Activated CD8-positive, alpha-beta T cell treated with anti-CD3 and anti-CD28 coated beads for 36 hours (primary cell): ENCODE measurements at regions not wholly inside any gene's neighbourhood (a gene's known extent, or its start where the extent isn't known, plus 50 kb on each side); places are given as distances from the start of the nearest gene placed in this dataset.

Experiments
- ATAC-seq: fragments of 200-7000 bp; cut with Tn5 transposase; one replicate; pipeline ENCODE4 v1.10.0; 2021; ENCODE audit warnings: mild to moderate bottlenecking, moderate library complexity
- CTCF ChIA-PET: fragments of 350-600 bp; sonication (Branson Sonifier 250); formaldehyde crosslinking; loops from one replicate; lab custom pipeline; 2021; ENCODE audit warnings: antibody characterized with exemption; lab: Charles Lee
- POLR2A ChIA-PET: fragments of 350-600 bp; sonication (Branson Sonifier 250); formaldehyde crosslinking; loops from one replicate; lab custom pipeline; 2021; ENCODE audit warnings: antibody characterized with exemption; lab: Charles Lee
- DNase-seq: peaks from one replicate; pipeline ENCODE4 v3.0.0-alpha.2; 2020
- H3K27ac Mint-ChIP-seq: one replicate; pipeline ENCODE4 v1.8.0; 2021; ENCODE audit warnings: mild to moderate bottlenecking, mixed read lengths
- H3K27me3 Mint-ChIP-seq: one replicate; pipeline ENCODE4 v1.8.0; 2021; ENCODE audit warnings: mixed read lengths
- H3K36me3 Mint-ChIP-seq: one replicate; pipeline ENCODE4 v1.8.0; 2021; ENCODE audit warnings: low read depth, mixed read lengths
- H3K4me1 Mint-ChIP-seq: one replicate; pipeline ENCODE4 v1.8.0; 2021; ENCODE audit warnings: low read depth, mixed read lengths
- H3K4me3 Mint-ChIP-seq: one replicate; pipeline ENCODE4 v1.8.0; 2021; ENCODE audit warnings: mild to moderate bottlenecking, moderate library complexity, mixed read lengths
- H3K9me3 Mint-ChIP-seq: one replicate; pipeline ENCODE4 v1.8.0; 2021; ENCODE audit warnings: mixed read lengths
- intact Hi-C: fragments of 100-400 bp; cut with micrococcal nuclease; formaldehyde crosslinking; loops from one replicate; pipeline ENCODE4 v1.10.0; 2022
- TF ChIP-seq, protein P1 (sequence below): fragments of 200-600 bp; IDR thresholded peaks from one replicate; pipeline ENCODE4 v1.8.0; 2022; ENCODE audit warnings: antibody characterized with exemption, mild to moderate bottlenecking

DNA sequence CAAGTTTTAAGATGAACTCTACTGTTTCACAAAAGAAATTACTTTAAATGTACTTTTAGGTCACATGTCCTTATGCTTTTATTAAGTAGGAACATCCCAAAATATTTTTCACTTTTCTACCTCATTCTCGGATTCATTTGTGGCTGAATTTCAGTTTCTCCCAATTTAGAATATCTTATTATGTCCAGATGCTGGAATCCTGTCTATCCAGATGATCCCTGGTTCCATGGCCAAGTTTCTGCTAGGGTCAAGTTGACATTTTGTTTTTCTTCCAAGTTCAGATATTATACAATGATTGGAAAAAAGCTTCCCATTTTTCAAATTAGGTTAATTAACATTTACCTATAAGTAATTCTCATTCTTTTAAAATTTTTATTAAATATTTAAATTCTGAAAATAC lies 181.8 kb upstream of the SLC16A7 start:
- ATAC-seq (no peak), DNase-seq (no peak)
- Mint-ChIP-seq H3K9me3 (no peaks in the 10 kb centered on the region), H3K27me3 (peaks cover 3% of the 10 kb centered on the region), H3K36me3 (no peaks in the 10 kb centered on the region), H3K4me1 (no peaks in the 10 kb centered on the region), H3K4me3 (no peak overlapping the region), H3K27ac (no peak overlapping the region)
- intact Hi-C loops = no loop called here
- POLR2A ChIA-PET = no interaction called here
- CTCF ChIA-PET = no interaction called here
- TF ChIP-seq, protein P1, sequence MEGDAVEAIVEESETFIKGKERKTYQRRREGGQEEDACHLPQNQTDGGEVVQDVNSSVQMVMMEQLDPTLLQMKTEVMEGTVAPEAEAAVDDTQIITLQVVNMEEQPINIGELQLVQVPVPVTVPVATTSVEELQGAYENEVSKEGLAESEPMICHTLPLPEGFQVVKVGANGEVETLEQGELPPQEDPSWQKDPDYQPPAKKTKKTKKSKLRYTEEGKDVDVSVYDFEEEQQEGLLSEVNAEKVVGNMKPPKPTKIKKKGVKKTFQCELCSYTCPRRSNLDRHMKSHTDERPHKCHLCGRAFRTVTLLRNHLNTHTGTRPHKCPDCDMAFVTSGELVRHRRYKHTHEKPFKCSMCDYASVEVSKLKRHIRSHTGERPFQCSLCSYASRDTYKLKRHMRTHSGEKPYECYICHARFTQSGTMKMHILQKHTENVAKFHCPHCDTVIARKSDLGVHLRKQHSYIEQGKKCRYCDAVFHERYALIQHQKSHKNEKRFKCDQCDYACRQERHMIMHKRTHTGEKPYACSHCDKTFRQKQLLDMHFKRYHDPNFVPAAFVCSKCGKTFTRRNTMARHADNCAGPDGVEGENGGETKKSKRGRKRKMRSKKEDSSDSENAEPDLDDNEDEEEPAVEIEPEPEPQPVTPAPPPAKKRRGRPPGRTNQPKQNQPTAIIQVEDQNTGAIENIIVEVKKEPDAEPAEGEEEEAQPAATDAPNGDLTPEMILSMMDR = no peak

DNA sequence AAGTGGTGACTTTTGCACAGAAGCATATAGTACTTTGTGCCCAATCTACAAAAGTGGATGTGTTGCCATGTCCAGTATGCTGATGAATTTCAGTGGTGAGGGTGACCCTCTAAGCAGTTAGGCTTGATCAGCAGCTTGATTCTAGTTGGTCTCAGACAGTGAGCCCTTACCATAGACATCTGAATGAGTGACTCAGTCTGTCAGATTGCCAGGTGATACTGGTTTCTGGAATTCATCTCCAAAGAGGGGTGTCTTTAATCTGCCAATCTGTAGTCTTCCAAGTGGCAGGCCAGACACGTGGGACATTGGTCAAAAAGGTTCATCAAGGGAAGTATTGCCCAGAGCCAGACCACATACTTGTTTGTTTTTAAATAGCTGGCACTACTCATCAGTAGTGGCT lies 187.4 kb upstream of the SLC16A7 start:
- peaks cover 16% of the 10 kb centered on the region for H3K4me1 Mint-ChIP-seq
- no peaks in the 10 kb centered on the region for H3K36me3 Mint-ChIP-seq
- H3K27ac Mint-ChIP-seq = no peak overlapping the region
- intact Hi-C loops = loop anchor here (10.0 kb wide), 1 partner anchor 186 kb away; the partner anchor contains the start of gene SLC16A7
- DNase-seq (no peak), ATAC-seq (no peak)
- ChIA-PET POLR2A (no interaction called here), CTCF (no interaction called here)
- peaks cover 2% of the 10 kb centered on the region for H3K27me3 Mint-ChIP-seq
- no peak overlapping the region for H3K4me3 Mint-ChIP-seq
- H3K9me3 Mint-ChIP-seq = no peaks in the 10 kb centered on the region
- TF ChIP-seq, protein P1 = no peak

DNA sequence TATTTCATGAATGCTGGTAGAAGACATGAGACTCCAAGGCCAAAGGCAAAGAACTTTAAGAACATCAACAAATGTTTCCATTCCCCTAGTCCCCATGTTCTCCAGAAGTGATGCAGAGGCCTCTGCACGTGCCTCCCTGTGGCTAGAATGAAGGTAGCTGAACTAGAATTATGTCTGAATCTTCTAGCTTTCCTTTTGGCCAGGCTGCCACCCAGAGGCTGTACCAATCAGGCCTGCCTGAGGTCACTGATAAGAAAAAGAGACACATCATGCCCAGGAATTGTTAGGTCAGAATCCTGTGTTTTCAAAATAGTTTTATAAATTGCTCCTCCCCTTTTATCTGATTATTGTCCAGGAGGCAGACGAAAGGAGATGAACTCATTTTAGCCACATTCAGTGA lies 188.0 kb upstream of the SLC16A7 start:
- POLR2A ChIA-PET = no interaction called here
- intact Hi-C loops = loop anchor here (10.0 kb wide), 1 partner anchor 187 kb away; the partner anchor contains the start of gene SLC16A7
- H3K27ac Mint-ChIP-seq = no peak overlapping the region
- TF ChIP-seq, protein P1 = no peak
- no peak for DNase-seq
- CTCF ChIA-PET = interaction anchor here (1.1 to 1.4 kb wide), 3 partner anchors 13 to 428 kb away, joined by 3 to 4 read pairs (median 3); no protein-coding TSS in a partner anchor
- H3K4me1 Mint-ChIP-seq = peaks cover 16% of the 10 kb centered on the region
- H3K4me3 Mint-ChIP-seq = no peak overlapping the region
- H3K27me3 Mint-ChIP-seq = peaks cover 2% of the 10 kb centered on the region
- no peaks in the 10 kb centered on the region for H3K9me3 Mint-ChIP-seq
- ATAC-seq = no peak
- no peaks in the 10 kb centered on the region for H3K36me3 Mint-ChIP-seq

DNA sequence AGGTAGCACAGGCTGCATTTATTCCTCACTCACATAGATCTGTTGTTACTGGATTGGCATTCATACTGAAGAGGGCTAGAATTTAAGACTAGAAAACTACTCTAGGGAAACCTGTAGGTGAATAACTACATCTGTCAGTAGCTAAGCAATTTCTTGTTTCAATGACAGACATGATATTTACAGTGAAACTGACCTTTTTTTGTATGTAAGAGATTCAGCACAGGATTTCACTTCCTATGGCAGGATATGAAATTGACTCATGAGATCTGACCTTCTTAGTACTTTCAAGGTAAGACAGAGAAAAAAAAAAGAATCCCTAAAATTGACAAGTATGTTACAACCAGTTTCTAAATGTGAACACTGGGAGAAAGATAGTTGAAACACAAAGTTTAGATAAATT lies 189.8 kb upstream of the SLC16A7 start:
- Mint-ChIP-seq H3K27ac (peak overlapping the region; percentile 9), H3K9me3 (no peaks in the 10 kb centered on the region), H3K4me3 (no peak overlapping the region), H3K36me3 (no peaks in the 10 kb centered on the region), H3K27me3 (peaks cover 4% of the 10 kb centered on the region), H3K4me1 (peaks cover 16% of the 10 kb centered on the region)
- intact Hi-C loops = loop anchor here (10.0 kb wide), 1 partner anchor 189 kb away; the partner anchor contains the start of gene SLC16A7
- ChIA-PET POLR2A (no interaction called here), CTCF (no interaction called here)
- DNase-seq = no peak
- TF ChIP-seq, protein P1 = no peak
- peak; percentile 90 for ATAC-seq

DNA sequence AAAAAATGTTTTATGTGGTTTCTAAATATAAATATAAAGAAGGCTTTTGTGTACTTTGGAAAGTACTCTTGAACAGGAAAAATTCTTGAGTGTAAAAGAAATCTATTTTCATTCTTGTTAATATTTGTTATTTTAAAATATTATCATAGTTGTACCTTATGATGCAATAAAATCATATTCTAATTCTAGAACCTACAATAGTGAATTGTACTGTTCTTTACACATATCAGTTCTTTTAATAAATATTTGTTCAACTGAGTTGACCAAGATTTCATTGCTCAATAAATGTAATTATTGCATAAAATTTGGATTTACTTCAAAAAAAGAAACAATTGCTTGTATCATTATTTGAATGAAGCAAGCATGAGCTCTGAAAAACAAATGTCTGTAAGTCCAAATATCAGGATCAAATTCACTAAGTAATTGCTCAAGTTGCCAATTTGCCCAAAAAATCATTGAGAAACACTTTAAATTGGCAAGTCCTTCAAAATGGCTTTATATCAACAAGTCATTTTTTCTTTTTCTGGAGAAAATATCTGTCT lies 191.6 kb upstream of the SLC16A7 start:
- Mint-ChIP-seq H3K9me3 (no peaks in the 10 kb centered on the region), H3K27ac (no peak overlapping the region), H3K4me1 (peaks cover 16% of the 10 kb centered on the region), H3K4me3 (no peak overlapping the region), H3K36me3 (no peaks in the 10 kb centered on the region), H3K27me3 (peaks cover 4% of the 10 kb centered on the region)
- TF ChIP-seq, protein P1 = no peak
- ChIA-PET CTCF (interaction anchor here (0.7 to 2.2 kb wide), 19 partner anchors 7 to 434 kb away, joined by 3 to 16 read pairs (median 3); no protein-coding TSS in a partner anchor), POLR2A (no interaction called here)
- intact Hi-C loops = loop anchor here (5.0 to 10.0 kb wide), 2 partner anchors 191 to 433 kb away; partner anchors contain the start of gene SLC16A7
- ATAC-seq = no peak
- no peak for DNase-seq
